ENCODE measurements at regions not wholly inside any gene's neighbourhood (a gene's known extent, or its start where the extent isn't known, plus 50 kb on each side); places are given as distances from the start of the nearest gene placed in this dataset.

DNA sequence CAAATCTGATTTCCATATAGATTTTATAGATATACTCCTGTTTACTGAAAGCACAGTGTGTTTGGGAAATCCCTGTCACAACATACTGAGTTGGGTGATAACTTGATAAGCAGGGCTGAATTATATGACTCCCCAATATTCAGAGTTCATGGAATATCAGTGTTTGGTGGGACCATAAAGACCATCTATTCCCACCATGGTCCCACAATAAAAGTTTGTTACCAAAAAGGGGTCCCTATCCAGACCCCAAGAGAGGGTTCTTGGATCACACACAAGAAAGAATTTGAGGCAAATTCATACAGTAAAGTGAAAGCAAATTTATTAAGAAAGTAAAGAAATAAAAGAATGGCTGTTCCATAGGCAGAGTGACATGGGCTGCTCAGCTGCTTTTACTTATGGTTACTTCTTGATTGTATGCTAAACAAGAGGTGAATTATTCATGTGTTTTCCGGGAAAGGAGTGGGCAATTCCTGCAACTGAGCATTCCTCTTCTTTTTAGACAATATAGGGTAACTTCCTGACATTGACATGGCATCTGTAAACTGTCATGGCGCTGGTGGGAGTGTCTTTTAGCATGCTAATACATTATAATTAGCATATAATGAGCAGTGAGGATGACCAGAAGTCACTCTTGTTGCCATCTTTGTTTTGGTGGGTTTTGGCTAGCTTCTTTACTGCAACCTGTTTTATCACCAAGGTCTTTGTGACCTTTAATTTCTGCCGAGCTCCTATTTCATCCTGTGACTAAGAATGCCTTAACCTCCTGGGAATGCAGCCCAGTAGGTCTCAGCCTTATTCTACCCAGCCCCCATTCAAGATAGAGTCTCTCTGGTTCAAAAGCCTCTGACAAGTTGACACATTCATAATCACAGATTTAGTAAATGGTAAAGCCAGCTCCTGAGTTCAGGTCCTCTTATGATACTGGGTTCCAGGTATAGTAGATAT lies 240.6 kb upstream of the PDGFD start:
- DNase-seq: no peak

DNA sequence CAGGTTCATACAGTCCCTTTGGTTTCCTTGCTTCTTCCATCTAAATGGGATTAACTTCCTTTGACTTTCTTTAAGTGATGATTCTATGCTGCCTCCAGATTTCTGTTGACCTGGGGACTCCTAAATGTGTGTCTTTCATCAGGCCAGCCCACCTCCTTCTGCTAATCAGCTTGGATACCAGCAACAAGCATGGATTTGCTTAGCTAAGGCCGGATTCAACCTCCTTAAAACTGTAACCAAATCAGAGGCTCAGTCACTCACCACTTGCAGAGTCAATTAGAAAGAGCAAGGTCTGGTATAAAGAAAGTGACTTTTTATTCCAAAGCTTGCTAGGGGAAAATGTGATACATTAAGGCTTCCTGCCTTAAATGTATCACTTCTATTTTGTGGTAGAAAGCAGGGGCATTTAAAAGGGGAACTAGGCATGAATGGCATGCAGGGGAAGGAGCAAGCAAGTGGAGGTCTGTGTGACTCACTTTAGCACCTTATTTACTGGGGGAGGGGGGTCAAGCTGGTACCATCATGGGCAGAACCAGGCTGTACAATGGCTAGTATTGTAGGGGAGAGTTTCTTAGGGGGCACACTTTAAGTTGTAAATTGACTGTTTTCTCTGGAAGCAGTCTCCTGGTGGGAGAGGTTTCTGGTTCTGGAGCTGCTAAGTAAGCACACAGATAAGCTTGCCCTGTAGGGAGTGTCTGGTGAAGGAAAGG lies 239.0 kb upstream of the PDGFD start:
- no peak for DNase-seq

DNA sequence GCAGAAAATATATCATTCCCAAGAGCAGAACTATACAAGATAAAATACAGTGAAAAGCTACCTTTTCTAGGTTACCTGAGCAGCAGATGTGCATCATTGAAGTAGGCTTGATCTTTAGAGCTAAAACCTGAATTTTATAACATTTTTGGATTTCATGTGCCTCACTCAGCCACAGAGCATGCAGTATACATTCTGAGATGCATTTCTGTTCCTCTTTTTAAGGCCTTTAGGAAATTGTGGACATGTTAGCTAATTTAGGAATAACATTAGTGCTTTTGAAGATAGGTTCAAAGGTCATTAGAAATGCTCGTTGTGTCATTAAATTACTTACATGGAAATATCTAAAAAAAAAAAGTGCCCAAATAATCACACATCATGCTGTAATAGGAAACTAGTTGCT lies 230.6 kb upstream of the PDGFD start:
- no peak for DNase-seq

DNA sequence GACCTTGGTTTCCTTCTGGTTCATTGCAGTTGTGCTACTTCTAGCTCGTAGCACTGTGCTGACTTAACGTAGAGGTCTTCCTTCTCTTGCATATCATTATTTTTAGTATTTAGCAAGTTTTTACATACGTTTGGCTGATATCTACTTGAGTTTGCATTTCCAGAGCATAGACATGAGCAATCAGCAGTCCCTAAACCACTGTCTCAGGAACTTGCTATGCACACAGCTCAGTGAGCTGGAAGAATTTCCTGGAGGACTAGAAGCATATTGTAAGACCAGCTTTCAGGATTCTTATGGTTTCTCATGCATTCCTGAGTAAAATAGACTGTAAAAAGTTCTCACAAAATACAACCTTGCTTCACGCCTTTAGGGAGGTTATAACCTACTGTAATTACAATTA lies 226.7 kb upstream of the PDGFD start:
- no peak for DNase-seq

DNA sequence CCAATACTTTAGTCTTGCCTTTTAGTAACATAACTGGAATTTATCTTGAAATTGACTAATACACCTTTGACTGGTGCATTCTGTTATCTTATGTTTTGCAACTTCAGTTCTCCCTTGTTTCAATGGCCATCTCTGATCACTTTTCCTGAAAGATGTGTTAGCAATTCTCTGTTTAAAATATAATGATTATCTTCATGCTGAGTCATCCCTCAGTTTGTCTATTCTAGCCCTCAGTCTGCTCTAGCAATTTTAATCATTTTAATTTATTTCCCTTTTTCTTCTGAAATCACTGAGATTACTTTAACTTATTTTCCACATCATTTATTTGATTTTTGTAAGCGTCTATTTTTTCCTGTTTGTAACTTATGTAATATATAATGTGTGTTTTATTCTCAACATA lies 221.9 kb upstream of the PDGFD start:
- no peak for DNase-seq

DNA sequence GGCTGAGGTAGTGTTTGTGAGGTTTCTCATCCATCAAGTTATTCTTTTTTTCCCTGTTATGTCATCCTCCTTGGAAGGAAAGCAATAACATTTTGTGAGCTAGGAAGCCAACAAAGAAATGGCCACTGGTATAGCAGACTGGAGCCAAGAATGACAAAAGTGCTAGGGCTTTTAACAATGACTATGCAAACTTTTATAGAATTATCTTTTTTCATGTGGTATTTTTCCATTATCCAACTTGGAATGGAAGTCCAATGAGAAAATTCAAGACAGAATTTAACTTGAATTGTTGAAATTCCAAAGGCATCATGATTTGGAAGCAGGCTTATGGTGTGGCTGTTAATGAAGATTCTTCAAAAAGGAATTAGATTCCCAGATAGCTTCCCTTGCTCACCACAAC lies 216.4 kb upstream of the PDGFD start:
- DNase-seq: no peak

DNA sequence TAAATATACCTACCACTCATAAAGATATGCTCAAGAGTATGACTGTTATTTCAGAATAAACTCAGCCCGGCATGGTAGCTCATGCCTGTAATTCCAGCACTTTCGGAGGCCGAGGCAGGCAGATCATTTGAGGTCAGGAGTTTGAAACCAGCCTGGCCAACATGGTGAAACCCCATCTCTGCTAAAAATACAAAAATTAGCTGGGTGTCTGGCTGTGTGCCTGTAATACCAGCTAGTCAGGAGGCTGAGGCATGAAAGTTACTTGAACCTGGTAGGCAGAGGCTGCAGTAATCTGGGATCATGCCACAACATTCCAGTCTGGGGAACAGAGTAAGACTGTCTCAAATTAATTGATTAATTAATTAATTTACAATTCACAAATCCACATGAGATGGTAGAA lies 208.2 kb upstream of the PDGFD start:
- no peak for DNase-seq

DNA sequence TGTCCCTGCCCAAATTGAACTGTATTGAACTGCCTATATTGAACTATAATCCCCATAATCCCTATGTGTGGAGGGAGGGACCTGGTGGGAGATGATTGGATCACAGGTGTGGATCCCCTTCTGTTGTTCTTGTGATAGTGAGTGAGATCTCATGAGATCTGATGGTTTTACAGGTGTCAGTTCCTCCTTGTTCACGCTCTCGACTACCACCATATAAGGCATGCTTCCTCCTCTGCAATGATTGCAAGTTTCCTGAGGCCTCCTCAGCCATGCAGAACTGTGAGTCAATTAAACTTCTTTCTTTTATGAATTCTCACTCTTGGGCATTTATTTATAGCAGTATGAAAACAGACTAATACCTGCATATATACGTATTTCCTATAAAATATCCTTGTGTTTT lies 206.5 kb upstream of the PDGFD start:
- DNase-seq: no peak

DNA sequence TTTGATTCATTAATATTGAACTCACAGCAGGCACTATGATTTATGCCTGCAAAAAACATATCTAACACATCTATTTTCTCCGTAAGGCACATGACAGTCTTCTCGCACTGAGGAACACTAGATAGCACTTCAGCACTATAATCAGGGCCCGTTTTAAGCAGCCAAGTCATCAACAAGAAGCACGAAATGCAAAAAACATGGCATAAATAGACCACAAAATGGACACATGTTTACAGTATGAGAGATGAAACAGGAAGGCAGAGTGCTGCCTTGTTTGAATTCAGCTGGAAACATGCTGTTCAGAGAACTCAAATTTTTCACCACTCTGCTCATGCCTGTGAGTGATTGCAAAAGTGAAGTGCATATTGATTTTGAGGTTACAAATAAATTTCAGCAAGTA lies 205.8 kb upstream of the PDGFD start:
- DNase-seq: no peak

DNA sequence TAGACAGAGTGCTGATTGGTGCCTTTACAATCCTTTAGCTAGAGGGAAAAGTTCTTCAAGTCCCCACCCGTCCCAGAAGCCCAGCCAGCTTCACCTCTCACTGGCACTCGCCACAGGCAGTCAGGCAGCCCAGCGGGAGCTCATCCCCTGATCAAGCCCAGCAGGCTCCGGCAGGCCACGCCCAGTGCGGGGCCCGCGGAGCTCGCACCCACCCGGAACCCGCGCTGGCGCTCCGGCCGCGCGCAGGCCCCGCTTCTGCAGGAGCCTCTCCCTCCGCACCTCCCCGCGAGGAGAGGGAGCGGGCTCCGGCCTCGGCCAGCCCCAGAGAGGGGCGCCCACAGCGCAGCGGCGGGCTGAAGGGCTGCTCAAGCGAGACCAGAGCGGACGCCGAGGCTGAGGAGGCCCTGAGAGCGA lies 202.4 kb upstream of the PDGFD start:
- no peak for DNase-seq

DNA sequence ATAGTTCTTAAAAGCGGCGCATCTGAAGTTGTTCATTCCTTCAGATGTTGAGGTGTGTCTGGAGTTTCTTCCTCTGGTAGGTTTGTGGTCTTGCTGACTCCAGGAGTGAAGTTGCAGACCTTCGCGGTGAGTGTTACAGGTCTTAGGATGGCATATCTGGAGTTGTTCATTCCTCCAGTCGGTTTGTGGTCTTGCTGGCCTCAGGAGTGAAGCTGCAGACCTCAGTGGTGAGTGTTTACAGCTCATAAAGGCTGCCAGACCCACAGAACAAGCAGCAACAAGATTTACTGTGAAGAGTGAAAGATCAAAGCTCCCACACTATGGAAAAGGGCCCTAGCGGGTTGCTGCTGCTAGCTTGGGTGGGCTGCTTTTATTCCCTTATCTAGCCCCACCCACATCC lies 201.7 kb upstream of the PDGFD start:
- no peak for DNase-seq

DNA sequence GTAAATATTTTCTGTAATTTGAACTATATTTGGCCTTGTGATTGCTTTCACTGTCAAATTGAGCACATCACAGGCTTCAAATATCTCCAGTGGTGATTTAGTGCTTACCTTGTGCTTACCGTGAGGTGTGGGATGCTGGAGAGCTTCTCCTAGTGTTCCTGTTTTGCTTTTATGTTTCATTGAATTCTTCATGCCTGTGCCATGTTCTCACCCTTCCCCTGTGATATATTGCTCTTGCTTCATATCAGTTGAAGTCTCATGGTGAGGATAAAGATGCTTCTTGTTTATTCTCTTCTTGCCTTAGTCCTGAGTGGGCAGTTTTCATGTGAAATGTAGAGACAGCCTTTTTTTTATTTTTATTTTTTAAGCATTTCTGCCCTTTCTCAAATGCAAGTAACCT lies 198.0 kb upstream of the PDGFD start:
- DNase-seq: no peak

DNA sequence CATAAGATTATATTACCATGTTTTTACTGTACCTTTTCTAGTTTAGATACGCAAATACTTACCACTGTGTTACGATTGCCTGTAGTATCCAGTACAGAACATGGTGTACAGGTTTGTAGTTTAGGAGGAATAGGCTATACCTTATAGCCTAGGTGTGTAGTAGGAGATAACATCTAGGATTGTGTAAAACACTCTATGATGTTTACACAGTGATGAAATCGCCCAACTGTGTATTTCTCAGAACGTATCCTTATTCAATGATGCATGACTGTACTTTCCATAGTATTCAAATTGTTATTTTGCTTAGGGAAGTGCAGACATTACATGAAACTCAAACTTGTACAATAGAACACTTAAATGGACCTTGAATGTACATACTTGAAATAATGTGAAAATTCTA lies 188.1 kb upstream of the PDGFD start:
- no peak for DNase-seq

DNA sequence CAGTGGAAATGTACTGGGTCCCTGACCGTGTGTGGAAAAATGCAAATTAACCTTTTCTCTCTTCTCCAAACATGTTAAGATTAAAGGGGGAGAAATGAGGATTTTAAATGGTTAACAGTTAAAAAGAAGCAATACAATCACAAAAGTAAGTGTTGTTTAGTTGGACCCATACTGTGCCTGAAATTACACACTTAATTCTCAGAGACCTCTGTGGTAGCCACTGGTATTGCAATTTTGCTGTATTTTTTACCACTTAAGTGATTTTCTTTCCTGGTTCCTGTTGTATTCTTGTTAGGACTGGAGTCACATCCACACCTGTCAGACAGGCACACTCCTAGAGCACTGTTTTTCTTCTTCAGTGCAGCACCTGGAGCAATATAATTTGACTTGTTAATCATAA lies 179.6 kb upstream of the PDGFD start:
- no peak for DNase-seq

DNA sequence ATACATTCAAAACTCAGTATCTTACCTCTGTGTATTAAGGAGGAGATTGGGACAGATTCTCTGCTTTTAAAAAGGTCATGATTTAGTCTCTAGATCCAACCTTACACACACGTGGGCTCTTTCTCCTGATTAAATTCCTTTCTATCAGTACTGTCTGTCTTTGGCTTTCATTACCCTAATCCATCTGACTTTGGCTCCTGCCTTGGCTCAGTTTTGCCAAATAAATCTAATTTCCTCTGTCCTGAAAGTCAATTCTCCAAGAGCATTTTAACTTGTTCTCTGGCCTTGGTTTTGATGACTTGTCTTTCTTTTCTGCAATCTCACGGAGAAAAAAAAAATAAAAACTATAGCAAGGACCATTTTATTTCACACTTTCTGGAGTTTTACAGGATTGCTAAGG lies 176.6 kb upstream of the PDGFD start:
- DNase-seq: no peak

DNA sequence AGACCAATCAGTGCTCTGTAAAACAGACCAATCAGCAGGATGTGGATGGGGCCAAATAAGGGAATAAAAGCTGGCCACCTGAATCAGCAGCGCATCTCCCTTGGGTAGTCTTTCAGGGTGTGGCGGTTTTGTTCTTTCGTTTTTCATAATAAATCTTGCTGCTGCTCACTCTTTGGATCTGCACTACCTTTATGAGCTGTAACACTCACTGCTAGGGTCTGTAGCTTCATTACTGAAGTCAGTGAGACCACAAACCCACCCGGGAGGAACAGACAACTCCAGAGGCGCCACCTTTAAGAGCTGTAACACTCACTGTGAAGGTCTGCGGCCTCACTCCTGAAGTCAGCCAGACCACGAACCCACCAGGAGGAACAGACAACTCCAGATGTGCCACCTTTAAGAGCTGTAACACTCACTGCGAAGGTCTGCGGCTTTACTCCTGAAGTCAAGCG lies 175.5 kb upstream of the PDGFD start:
- DNase-seq: no peak

DNA sequence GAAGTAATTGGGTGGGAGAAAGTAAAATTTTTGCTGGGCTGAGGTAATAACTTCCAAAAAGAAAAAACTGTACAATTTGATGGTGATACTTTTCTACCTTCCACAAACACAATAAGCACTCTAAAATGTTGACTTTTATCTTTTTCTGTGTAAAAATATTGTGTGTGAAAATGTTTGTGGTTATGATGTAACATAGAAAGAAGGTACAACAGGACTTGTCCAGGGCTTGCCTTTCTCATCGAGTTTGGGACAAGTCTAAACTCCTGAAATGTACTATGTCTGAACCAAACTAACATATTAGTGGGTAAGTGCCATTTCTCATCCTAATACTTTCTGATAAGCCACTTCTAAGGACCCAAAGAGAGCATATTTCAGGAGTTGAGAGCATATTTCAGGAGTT lies 174.2 kb upstream of the PDGFD start:
- DNase-seq: no peak

DNA sequence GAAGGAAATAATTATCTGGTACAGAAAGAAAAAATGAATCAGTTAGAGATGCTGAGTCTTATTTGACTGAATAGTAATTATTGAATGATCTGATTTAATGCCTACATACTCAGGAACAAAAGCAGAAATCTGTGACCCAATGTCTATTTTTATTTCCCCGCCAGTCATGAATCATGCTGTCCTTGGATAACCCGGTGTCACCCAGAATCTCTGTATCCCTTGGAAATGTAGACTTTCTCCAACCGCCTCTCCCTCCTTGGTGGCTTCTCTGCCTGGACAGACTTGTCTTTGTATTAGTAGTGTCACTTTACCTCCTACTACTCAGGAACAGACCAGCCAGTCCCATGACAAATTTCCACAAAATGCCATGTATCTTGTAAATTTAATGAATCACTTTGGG lies 173.3 kb upstream of the PDGFD start:
- no peak for DNase-seq

DNA sequence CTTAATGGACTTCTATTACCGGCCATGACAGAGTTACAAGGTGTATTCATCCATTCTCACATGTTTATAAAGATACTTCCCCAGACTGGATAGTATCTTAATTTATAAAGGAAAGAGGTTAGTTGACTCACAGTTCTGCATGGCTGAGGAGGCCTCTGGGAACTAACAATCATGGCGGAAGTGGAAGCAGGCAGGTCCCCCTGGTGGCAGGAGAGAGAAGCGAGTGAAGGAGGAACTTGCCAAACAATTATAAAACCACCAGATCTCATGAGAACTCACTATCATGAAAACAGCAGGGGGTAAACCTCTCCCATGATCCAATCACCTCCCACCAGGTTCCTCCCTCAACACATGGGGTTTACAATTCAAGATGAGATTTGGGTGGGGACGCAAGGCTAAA lies 170.0 kb upstream of the PDGFD start:
- DNase-seq: no peak

DNA sequence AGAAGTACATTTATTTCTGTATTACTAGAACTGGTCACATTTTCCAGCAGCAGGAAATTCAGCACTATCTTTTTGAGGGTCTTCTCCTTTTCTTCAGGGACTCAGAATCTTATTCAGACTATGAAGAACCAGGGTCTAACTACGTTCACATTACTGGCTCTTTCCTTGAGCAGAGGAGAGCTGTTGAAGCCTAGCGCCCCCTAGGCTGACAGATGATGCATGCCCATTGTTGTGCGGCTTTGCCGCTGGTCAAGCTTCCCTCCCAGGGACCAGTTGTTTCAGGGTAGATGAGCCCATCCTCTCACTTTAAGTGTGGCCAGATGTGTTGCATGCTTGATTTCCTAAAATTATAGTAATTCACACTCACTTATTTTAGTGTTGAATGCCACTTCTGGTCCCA lies 168.2 kb upstream of the PDGFD start:
- DNase-seq: no peak

DNA sequence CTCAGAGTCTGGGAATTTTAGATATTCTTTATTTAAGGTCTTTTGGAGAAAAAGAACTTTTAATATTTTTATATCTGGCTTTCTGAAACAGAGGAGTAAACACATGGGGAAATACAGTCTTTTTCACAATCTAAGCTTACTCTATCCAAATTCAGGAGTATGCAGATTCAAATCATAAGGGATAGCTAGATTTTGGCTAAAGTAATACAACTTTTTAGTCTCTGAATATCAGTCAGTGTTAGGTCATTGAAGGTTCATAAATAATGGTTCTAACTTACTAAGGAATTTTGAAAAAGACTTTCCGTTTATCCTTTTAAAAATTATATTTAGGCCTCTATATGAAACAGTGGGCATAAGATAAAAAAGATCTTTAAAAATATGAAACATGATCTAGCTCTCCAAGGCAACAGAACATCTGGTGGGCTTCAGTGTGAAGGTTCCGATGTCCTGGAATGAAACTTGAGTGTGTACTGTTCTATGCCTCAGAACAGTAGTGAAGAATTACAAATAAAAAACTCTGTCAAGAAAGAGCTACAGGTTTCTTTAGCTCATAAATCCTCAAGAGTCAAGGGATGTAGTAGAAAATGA lies 165.2 kb upstream of the PDGFD start:
- DNase-seq: no peak

DNA sequence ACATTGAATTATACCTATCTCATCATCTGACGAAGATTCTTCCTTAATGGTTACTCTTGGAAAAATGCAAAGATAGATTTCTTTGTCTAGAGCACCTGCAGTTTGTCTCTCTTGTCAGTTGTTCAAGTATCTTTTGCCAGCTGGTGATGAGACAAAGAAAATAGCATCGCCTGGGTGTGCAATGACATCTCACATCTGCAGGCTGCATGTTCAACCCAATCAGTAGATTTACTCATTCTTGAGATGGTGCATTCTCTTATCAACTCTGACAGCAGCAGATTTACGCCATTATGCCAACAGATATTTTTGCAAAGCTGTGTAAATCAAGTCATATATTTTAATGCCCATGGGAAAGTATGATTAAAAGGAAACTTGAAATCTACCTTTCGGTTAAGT lies 164.6 kb upstream of the PDGFD start:
- DNase-seq: no peak

DNA sequence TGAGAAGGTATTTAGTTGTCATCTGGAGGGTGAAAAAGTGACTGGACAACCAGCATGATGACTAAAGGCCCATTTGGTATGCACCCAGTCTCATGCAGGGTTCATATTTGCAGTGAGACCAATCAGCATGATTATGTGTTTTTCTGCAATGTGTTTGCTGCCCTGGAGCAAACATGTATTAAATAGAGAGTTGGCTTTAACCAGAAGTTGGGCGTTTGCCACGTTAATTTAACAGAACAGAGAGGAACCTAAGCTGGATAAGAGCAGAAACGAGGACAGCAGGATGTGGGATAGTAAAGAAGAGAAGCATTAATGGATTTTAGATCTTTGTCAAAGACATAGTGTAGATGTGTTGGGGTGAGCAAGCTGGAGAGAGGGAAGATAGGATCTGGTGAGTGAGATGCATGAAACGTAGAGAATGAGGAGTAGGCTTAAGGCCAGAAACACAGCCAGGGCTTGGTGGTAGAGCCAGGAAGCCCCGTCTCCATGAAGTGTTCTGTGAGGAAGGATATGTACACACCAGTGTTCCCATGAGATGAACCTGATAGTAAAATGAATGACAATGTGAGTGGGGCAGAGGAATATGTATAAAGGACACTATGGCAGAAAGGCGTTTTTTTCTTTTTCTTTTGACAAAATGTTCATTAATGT lies 164.0 kb upstream of the PDGFD start:
- no peak for DNase-seq
